H9 (cell line): ENCODE measurements at regions not wholly inside any gene's neighbourhood (a gene's known extent, or its start where the extent isn't known, plus 50 kb on each side); places are given as distances from the start of the nearest gene placed in this dataset.

Source experiments
- DNase-seq: peaks from one replicate; pipeline ENCODE4 v3.0.0-alpha.2; 2017
- H2AFZ ChIP-seq: one replicate; pipeline ENCODE4 v1.6.1; 2013; ENCODE audit warnings: mild to moderate bottlenecking, low read length, control low read depth, moderate library complexity
- H2AK5ac ChIP-seq: 2 replicates; pipeline ENCODE4 v1.6.1; 2013; ENCODE audit warnings: low read length, control low read depth, mixed read lengths; ENCODE audit not compliant: insufficient read length
- H2BK120ac ChIP-seq: one replicate; pipeline ENCODE4 v1.6.1; 2013; ENCODE audit warnings: low read depth, mild to moderate bottlenecking, low read length, control low read depth, inconsistent platforms; ENCODE audit not compliant: poor library complexity, severe bottlenecking
- H2BK12ac ChIP-seq: 2 replicates; pipeline ENCODE4 v1.6.1; 2013; ENCODE audit warnings: low read length, control low read depth, mixed read lengths, low read depth; ENCODE audit not compliant: insufficient read length
- H2BK15ac ChIP-seq: 2 replicates; pipeline ENCODE4 v1.6.1; 2013; ENCODE audit warnings: low read depth, low read length, control low read depth
- H2BK20ac ChIP-seq: one replicate; pipeline ENCODE4 v1.6.1; 2013; ENCODE audit warnings: low read depth, mild to moderate bottlenecking, low read length, control low read depth, inconsistent platforms; ENCODE audit not compliant: poor library complexity, severe bottlenecking
- H2BK5ac ChIP-seq: 2 replicates; pipeline ENCODE4 v1.6.1; 2013; ENCODE audit warnings: low read length, control low read depth, mixed read lengths; ENCODE audit not compliant: insufficient read length
- H3K14ac ChIP-seq: 2 replicates; pipeline ENCODE4 v1.6.1; 2013; ENCODE audit warnings: low read length, control low read depth; ENCODE audit not compliant: insufficient read depth
- H3K18ac ChIP-seq: 2 replicates; pipeline ENCODE4 v1.6.1; 2013; ENCODE audit warnings: low read depth, mild to moderate bottlenecking, mixed read lengths, low read length, control low read depth; ENCODE audit not compliant: insufficient read length
- H3K23ac ChIP-seq: 2 replicates; pipeline ENCODE4 v1.6.1; 2013; ENCODE audit warnings: low read length, control low read depth, mixed read lengths, low read depth; ENCODE audit not compliant: insufficient read length
- H3K23me2 ChIP-seq: 2 replicates; pipeline ENCODE4 v1.6.1; 2013; ENCODE audit warnings: low read depth, mild to moderate bottlenecking, mixed read lengths, low read length, control low read depth; ENCODE audit not compliant: insufficient read length, poor library complexity, severe bottlenecking
- H3K27ac ChIP-seq: 2 replicates; pipeline ENCODE4 v1.5.1; 2013; ENCODE audit warnings: low read length, control low read depth, mixed read lengths, low read depth; ENCODE audit not compliant: insufficient read length
- H3K27me3 ChIP-seq: 2 replicates; pipeline ENCODE4 v1.6.1; 2013; ENCODE audit warnings: low read length, control low read depth, inconsistent platforms; ENCODE audit not compliant: insufficient read depth
- H3K4ac ChIP-seq: 2 replicates; pipeline ENCODE4 v1.6.1; 2013; ENCODE audit warnings: low read depth, mild to moderate bottlenecking, control low read depth, inconsistent platforms, low read length, moderate library complexity
- H3K4me1 ChIP-seq: 2 replicates; pipeline ENCODE4 v1.6.1; 2013; ENCODE audit warnings: low read length, control low read depth, inconsistent platforms; ENCODE audit not compliant: insufficient read depth
- H3K4me2 ChIP-seq: 2 replicates; pipeline ENCODE4 v1.6.1; 2013; ENCODE audit warnings: low read length, control low read depth, mixed read lengths; ENCODE audit not compliant: insufficient read length, insufficient read depth
- H3K56ac ChIP-seq: 2 replicates; pipeline ENCODE4 v1.6.1; 2013; ENCODE audit warnings: low read depth, mild to moderate bottlenecking, mixed read lengths, low read length, control low read depth; ENCODE audit not compliant: insufficient read length
- H3K79me1 ChIP-seq: 2 replicates; pipeline ENCODE4 v1.6.1; 2013; ENCODE audit warnings: low read depth, mild to moderate bottlenecking, moderate library complexity, low read length, control low read depth, inconsistent platforms; ENCODE audit not compliant: insufficient read depth, poor library complexity, severe bottlenecking
- H3K79me2 ChIP-seq: 2 replicates; pipeline ENCODE4 v1.6.1; 2013; ENCODE audit warnings: low read length, control low read depth, inconsistent platforms; ENCODE audit not compliant: insufficient read depth
- H3K9ac ChIP-seq: 2 replicates; pipeline ENCODE4 v1.6.1; 2013; ENCODE audit warnings: low read length, control low read depth, mixed read lengths; ENCODE audit not compliant: insufficient read length; ENCODE audit errors: extremely low read depth
- H3K9me3 ChIP-seq: one replicate; pipeline ENCODE4 v1.6.1; 2013; ENCODE audit warnings: low read depth, low read length, inconsistent platforms; ENCODE audit not compliant: control insufficient read depth
- H3T11ph ChIP-seq: one replicate; pipeline ENCODE4 v1.6.1; 2013; ENCODE audit warnings: mild to moderate bottlenecking, low read length, control low read depth, inconsistent platforms
- H4K20me1 ChIP-seq: one replicate; pipeline ENCODE4 v1.6.1; 2013; ENCODE audit not compliant: control insufficient read depth, insufficient read length, insufficient read depth
- H4K5ac ChIP-seq: 2 replicates; pipeline ENCODE4 v1.6.1; 2013; ENCODE audit warnings: low read depth, mild to moderate bottlenecking, mixed read lengths, low read length, control low read depth; ENCODE audit not compliant: insufficient read length
- H4K8ac ChIP-seq: replicated peaks from 2 replicates; pipeline ENCODE4 v1.6.1; 2013; ENCODE audit warnings: low read length, control low read depth, mixed read lengths, low read depth; ENCODE audit not compliant: insufficient read length
- H4K91ac ChIP-seq: 2 replicates; pipeline ENCODE4 v1.6.1; 2013; ENCODE audit warnings: low read depth, mild to moderate bottlenecking, moderate library complexity, mixed read lengths, low read length, control low read depth; ENCODE audit not compliant: insufficient read length
- H3K27ac Mint-ChIP-seq, 3 experiments: 2 replicates in 2 of 3; 3 replicates in 1 of 3; pipeline ENCODE4 v1.8.0; 2020 to 2021; ENCODE audit warnings: mixed read lengths in 3 of 3, mild to moderate bottlenecking in 1 of 3, moderate library complexity in 1 of 3
- H3K27me3 Mint-ChIP-seq: 2 replicates; pipeline ENCODE4 v1.8.0; 2021; ENCODE audit warnings: low read depth, mild to moderate bottlenecking, moderate library complexity, mixed read lengths
- H3K36me3 Mint-ChIP-seq, 3 experiments: 2 replicates in 2 of 3; 3 replicates in 1 of 3; pipeline ENCODE4 v1.8.0; 2020 to 2021; ENCODE audit warnings: low read depth in 3 of 3, mixed read lengths in 3 of 3; ENCODE audit not compliant: insufficient read depth in 1 of 3
- H3K4me1 Mint-ChIP-seq, 2 experiments: 2 replicates each; pipeline ENCODE4 v1.8.0; 2020; ENCODE audit warnings: mixed read lengths in 2 of 2
- H3K4me3 Mint-ChIP-seq, 2 experiments: 2 replicates in 1 of 2; 3 replicates in 1 of 2; pipeline ENCODE4 v1.8.0; 2020 to 2021; ENCODE audit warnings: mild to moderate bottlenecking in 2 of 2, mixed read lengths in 2 of 2, moderate library complexity in 1 of 2
- H3K9me3 Mint-ChIP-seq, 2 experiments: 2 replicates in 1 of 2; 3 replicates in 1 of 2; pipeline ENCODE4 v1.8.0; 2020; ENCODE audit warnings: mild to moderate bottlenecking in 2 of 2, mixed read lengths in 2 of 2, moderate library complexity in 1 of 2
- WGBS: extraction: QIAGEN DNeasy Blood & Tissue Kit; methylation state at CpG from one replicate; pipeline ENCODE4 v1.1.7; 2013; ENCODE audit warnings: missing lambda C conversion rate, low lambda C conversion rate, mixed read lengths; ENCODE audit not compliant: insufficient read length; ENCODE audit errors: extremely low coverage; 5-methylcytosine and 5-hydroxymethylcytosine counted together
- TF ChIP-seq, protein P1 (sequence below): fragments of 200-600 bp; sonication (generic); conservative IDR thresholded peaks from 3 replicates; pipeline ENCODE4 v1.8.0; 2021; ENCODE audit warnings: antibody characterized with exemption, mild to moderate bottlenecking

DNA sequence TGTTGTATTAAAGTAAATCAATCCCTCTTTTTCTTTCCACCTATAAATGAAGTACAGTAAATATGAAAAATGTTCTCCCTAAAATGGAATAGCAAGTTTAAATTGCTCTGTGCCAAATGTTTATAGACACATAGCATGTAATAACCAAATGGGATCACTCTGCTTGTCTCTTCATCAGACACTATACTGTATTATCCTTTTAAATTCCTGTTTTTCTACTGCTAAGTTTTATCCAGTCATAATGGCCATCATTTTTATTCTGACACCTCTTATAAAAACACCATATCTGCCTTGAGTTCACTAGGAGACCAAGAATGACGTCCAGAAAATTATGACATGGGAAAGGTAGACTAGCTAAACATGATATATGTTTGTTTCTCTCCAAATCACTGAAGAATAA is 252.8 kb downstream of the CAAP1 start:
- Mint-ChIP-seq H3K27ac (no peak overlapping the region), H3K4me1 (peaks cover 28 to 29% of the 10 kb centered on the region in 2 experiments), H3K4me3 (no peak overlapping the region), H3K36me3 (peaks cover 0 to 8% (median 5%) of the 10 kb centered on the region in 3 experiments; a peak in 1 of 7 replicates), H3K9me3 (peaks cover 0 to 2% of the 10 kb centered on the region in 2 experiments; a peak in 2 of 5 replicates), H3K27me3 (peaks cover 54% of the 10 kb centered on the region)
- Histone ChIP-seq H2BK120ac (no peak overlapping the region), H2BK5ac (no peak overlapping the region), H3K14ac (no peak overlapping the region), H2BK15ac (no peak overlapping the region), H4K91ac (no peak overlapping the region), H3K4me2 (no peak overlapping the region), H4K20me1 (no peaks in the 10 kb centered on the region), H3K18ac (no peak overlapping the region), H3K23me2 (no peaks in the 10 kb centered on the region), H3K79me1 (no peaks in the 10 kb centered on the region), H3K23ac (no peak overlapping the region), H3K56ac (no peak overlapping the region), H4K8ac (no peak overlapping the region), H2BK12ac (no peak overlapping the region), H3K27me3 (peaks cover 5% of the 10 kb centered on the region; the same call in 1 of the 2 replicates), H3K9me3 (no peaks in the 10 kb centered on the region), H3K27ac (no peak overlapping the region), H2BK20ac (no peak overlapping the region), H2AK5ac (no peak overlapping the region), H3K4ac (no peak overlapping the region), H3T11ph (no peak overlapping the region), H2AFZ (no peak overlapping the region), H3K79me2 (no peaks in the 10 kb centered on the region), H3K9ac (no peak overlapping the region), H3K4me1 (peaks cover 7% of the 10 kb centered on the region), H4K5ac (no peak overlapping the region)
- DNase-seq, result no peak
- TF ChIP-seq, protein P1, sequence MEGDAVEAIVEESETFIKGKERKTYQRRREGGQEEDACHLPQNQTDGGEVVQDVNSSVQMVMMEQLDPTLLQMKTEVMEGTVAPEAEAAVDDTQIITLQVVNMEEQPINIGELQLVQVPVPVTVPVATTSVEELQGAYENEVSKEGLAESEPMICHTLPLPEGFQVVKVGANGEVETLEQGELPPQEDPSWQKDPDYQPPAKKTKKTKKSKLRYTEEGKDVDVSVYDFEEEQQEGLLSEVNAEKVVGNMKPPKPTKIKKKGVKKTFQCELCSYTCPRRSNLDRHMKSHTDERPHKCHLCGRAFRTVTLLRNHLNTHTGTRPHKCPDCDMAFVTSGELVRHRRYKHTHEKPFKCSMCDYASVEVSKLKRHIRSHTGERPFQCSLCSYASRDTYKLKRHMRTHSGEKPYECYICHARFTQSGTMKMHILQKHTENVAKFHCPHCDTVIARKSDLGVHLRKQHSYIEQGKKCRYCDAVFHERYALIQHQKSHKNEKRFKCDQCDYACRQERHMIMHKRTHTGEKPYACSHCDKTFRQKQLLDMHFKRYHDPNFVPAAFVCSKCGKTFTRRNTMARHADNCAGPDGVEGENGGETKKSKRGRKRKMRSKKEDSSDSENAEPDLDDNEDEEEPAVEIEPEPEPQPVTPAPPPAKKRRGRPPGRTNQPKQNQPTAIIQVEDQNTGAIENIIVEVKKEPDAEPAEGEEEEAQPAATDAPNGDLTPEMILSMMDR, result no peak
- no CpG with 5 or more reads among the region's 1 CpG for WGBS
